ENCODE measurements at regions not wholly inside any gene's neighbourhood (a gene's known extent, or its start where the extent isn't known, plus 50 kb on each side); places are given as distances from the start of the nearest gene placed in this dataset.

GRCh38 chrX:5648941-5649568 is 579.6 kb downstream of the NLGN4X start:
- Mint-ChIP-seq H3K27me3 (no peaks in the 10 kb centered on the region), H3K36me3 (no peaks in the 10 kb centered on the region), H3K9me3 (ENCODE audit: low read depth) (peaks cover 4% of the 10 kb centered on the region), H3K4me3 (no peak overlapping the region), H3K27ac (no peak overlapping the region), H3K4me1 (ENCODE audit: low read depth) (no peaks in the 10 kb centered on the region)

- no peaks in the 10 kb centered on the region for H3K4me1 Mint-ChIP-seq (ENCODE audit: low read depth)
- H3K27ac Mint-ChIP-seq, result no peak overlapping the region
- no peaks in the 10 kb centered on the region for H3K36me3 Mint-ChIP-seq
- no peaks in the 10 kb centered on the region for H3K27me3 Mint-ChIP-seq
- H3K9me3 Mint-ChIP-seq (ENCODE audit: low read depth), result no peaks in the 10 kb centered on the region
- H3K4me3 Mint-ChIP-seq, result no peak overlapping the region
Measured at GRCh38 chrX:5646818-5647217, 581.8 kb downstream of the NLGN4X start.

GRCh38 chrX:5644776-5645175 is 583.9 kb downstream of the NLGN4X start:
- Mint-ChIP-seq H3K36me3 (no peaks in the 10 kb centered on the region), H3K9me3 (ENCODE audit: low read depth) (no peaks in the 10 kb centered on the region), H3K4me1 (ENCODE audit: low read depth) (no peaks in the 10 kb centered on the region), H3K27ac (no peak overlapping the region), H3K27me3 (no peaks in the 10 kb centered on the region), H3K4me3 (no peak overlapping the region)

GRCh38 chrX:5640071-5640470 is 588.6 kb downstream of the NLGN4X start:
- H3K27me3 Mint-ChIP-seq, result no peaks in the 10 kb centered on the region
- H3K36me3 Mint-ChIP-seq, result no peaks in the 10 kb centered on the region
- no peaks in the 10 kb centered on the region for H3K9me3 Mint-ChIP-seq (ENCODE audit: low read depth)
- H3K4me3 Mint-ChIP-seq, result no peak overlapping the region
- H3K27ac Mint-ChIP-seq, result no peak overlapping the region
- H3K4me1 Mint-ChIP-seq (ENCODE audit: low read depth), result no peaks in the 10 kb centered on the region

- no peaks in the 10 kb centered on the region for H3K27me3 Mint-ChIP-seq
- no peaks in the 10 kb centered on the region for H3K9me3 Mint-ChIP-seq (ENCODE audit: low read depth)
- no peak overlapping the region for H3K4me3 Mint-ChIP-seq
- no peaks in the 10 kb centered on the region for H3K4me1 Mint-ChIP-seq (ENCODE audit: low read depth)
- H3K27ac Mint-ChIP-seq, result no peak overlapping the region
- no peaks in the 10 kb centered on the region for H3K36me3 Mint-ChIP-seq
Measured at GRCh38 chrX:5638572-5638971, 590.1 kb downstream of the NLGN4X start.

- Mint-ChIP-seq H3K27me3 (no peaks in the 10 kb centered on the region), H3K9me3 (ENCODE audit: low read depth) (no peaks in the 10 kb centered on the region), H3K36me3 (no peaks in the 10 kb centered on the region), H3K4me3 (no peak overlapping the region), H3K4me1 (ENCODE audit: low read depth) (no peaks in the 10 kb centered on the region), H3K27ac (no peak overlapping the region)
Measured at GRCh38 chrX:5632887-5633286, 595.8 kb downstream of the NLGN4X start.

- no peak overlapping the region for H3K4me3 Mint-ChIP-seq
- H3K27me3 Mint-ChIP-seq, result no peaks in the 10 kb centered on the region
- H3K9me3 Mint-ChIP-seq (ENCODE audit: low read depth), result no peaks in the 10 kb centered on the region
- H3K4me1 Mint-ChIP-seq (ENCODE audit: low read depth), result no peaks in the 10 kb centered on the region
- no peaks in the 10 kb centered on the region for H3K36me3 Mint-ChIP-seq
- no peak overlapping the region for H3K27ac Mint-ChIP-seq
Measured at GRCh38 chrX:5632061-5632614, 596.5 kb downstream of the NLGN4X start.

GRCh38 chrX:5617666-5618065 is 611.0 kb downstream of the NLGN4X start:
- Mint-ChIP-seq H3K4me3 (no peak overlapping the region), H3K4me1 (ENCODE audit: low read depth) (no peaks in the 10 kb centered on the region), H3K9me3 (ENCODE audit: low read depth) (no peaks in the 10 kb centered on the region), H3K27ac (no peak overlapping the region), H3K36me3 (no peaks in the 10 kb centered on the region), H3K27me3 (no peaks in the 10 kb centered on the region)

GRCh38 chrX:5595570-5595969 is 633.1 kb downstream of the NLGN4X start:
- Mint-ChIP-seq H3K4me3 (no peak overlapping the region), H3K36me3 (no peaks in the 10 kb centered on the region), H3K27me3 (no peaks in the 10 kb centered on the region), H3K27ac (no peak overlapping the region), H3K9me3 (ENCODE audit: low read depth) (no peaks in the 10 kb centered on the region), H3K4me1 (ENCODE audit: low read depth) (no peaks in the 10 kb centered on the region)

- no peaks in the 10 kb centered on the region for H3K4me1 Mint-ChIP-seq (ENCODE audit: low read depth)
- H3K9me3 Mint-ChIP-seq (ENCODE audit: low read depth), result peaks cover 3% of the 10 kb centered on the region
- H3K27me3 Mint-ChIP-seq, result no peaks in the 10 kb centered on the region
- no peak overlapping the region for H3K27ac Mint-ChIP-seq
- no peaks in the 10 kb centered on the region for H3K36me3 Mint-ChIP-seq
- no peak overlapping the region for H3K4me3 Mint-ChIP-seq
Measured at GRCh38 chrX:5586726-5587125, 641.9 kb downstream of the NLGN4X start.

- Mint-ChIP-seq H3K4me3 (no peak overlapping the region), H3K27me3 (no peaks in the 10 kb centered on the region), H3K9me3 (ENCODE audit: low read depth) (no peaks in the 10 kb centered on the region), H3K36me3 (no peaks in the 10 kb centered on the region), H3K27ac (no peak overlapping the region), H3K4me1 (ENCODE audit: low read depth) (no peaks in the 10 kb centered on the region)
Measured at GRCh38 chrX:5575407-5575806, 653.3 kb downstream of the NLGN4X start.

- Mint-ChIP-seq H3K36me3 (no peaks in the 10 kb centered on the region), H3K9me3 (ENCODE audit: low read depth) (no peaks in the 10 kb centered on the region), H3K4me1 (ENCODE audit: low read depth) (no peaks in the 10 kb centered on the region), H3K4me3 (no peak overlapping the region), H3K27me3 (no peaks in the 10 kb centered on the region), H3K27ac (no peak overlapping the region)
Measured at GRCh38 chrX:5568934-5569333, 659.7 kb downstream of the NLGN4X start.

GRCh38 chrX:5559386-5559785 is 669.3 kb downstream of the NLGN4X start:
- H3K27ac Mint-ChIP-seq, result no peak overlapping the region
- H3K27me3 Mint-ChIP-seq, result no peaks in the 10 kb centered on the region
- no peaks in the 10 kb centered on the region for H3K9me3 Mint-ChIP-seq (ENCODE audit: low read depth)
- no peaks in the 10 kb centered on the region for H3K36me3 Mint-ChIP-seq
- no peaks in the 10 kb centered on the region for H3K4me1 Mint-ChIP-seq (ENCODE audit: low read depth)
- H3K4me3 Mint-ChIP-seq, result no peak overlapping the region

GRCh38 chrX:5549512-5549911 is 679.2 kb downstream of the NLGN4X start:
- no peaks in the 10 kb centered on the region for H3K27me3 Mint-ChIP-seq
- H3K4me1 Mint-ChIP-seq (ENCODE audit: low read depth), result no peaks in the 10 kb centered on the region
- H3K36me3 Mint-ChIP-seq, result no peaks in the 10 kb centered on the region
- peaks cover 13% of the 10 kb centered on the region for H3K9me3 Mint-ChIP-seq (ENCODE audit: low read depth)
- H3K27ac Mint-ChIP-seq, result no peak overlapping the region
- H3K4me3 Mint-ChIP-seq, result no peak overlapping the region

GRCh38 chrX:5537098-5537497 is 691.6 kb downstream of the NLGN4X start:
- Mint-ChIP-seq H3K4me1 (ENCODE audit: low read depth) (no peaks in the 10 kb centered on the region), H3K27me3 (no peaks in the 10 kb centered on the region), H3K4me3 (no peak overlapping the region), H3K27ac (no peak overlapping the region), H3K36me3 (no peaks in the 10 kb centered on the region), H3K9me3 (ENCODE audit: low read depth) (no peaks in the 10 kb centered on the region)

- no peaks in the 10 kb centered on the region for H3K36me3 Mint-ChIP-seq
- H3K4me1 Mint-ChIP-seq (ENCODE audit: low read depth), result no peaks in the 10 kb centered on the region
- H3K4me3 Mint-ChIP-seq, result no peak overlapping the region
- H3K9me3 Mint-ChIP-seq (ENCODE audit: low read depth), result no peaks in the 10 kb centered on the region
- H3K27ac Mint-ChIP-seq, result no peak overlapping the region
- no peaks in the 10 kb centered on the region for H3K27me3 Mint-ChIP-seq
Measured at GRCh38 chrX:5536261-5536660, 692.4 kb downstream of the NLGN4X start.
